ENCODE measurements at regions not wholly inside any gene's neighbourhood (a gene's known extent, or its start where the extent isn't known, plus 50 kb on each side); places are given as distances from the start of the nearest gene placed in this dataset.

DNA sequence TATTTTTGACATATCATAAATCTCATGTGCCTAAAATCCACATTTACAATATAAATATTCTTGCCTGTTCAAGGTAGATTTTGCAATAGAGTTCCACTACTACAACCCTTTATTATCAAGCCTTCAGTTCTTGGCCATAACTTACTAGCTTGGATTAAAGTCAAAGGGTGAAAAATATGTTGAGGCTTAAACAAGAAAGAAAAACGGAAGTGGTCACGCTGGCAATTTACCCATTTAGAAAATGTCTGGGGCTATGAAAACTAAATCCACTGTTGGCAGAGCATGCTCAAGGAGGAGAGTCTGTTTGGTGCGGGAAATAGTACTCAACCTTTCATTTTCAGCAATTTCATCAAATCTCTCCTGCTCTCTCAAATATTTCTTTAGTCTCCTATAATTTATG lies 209.8 kb upstream of the RHOBTB1 start:
- no peak for DNase-seq (ENCODE audit: low read depth in 2 of 3, low spot score in 1 of 3)

DNA sequence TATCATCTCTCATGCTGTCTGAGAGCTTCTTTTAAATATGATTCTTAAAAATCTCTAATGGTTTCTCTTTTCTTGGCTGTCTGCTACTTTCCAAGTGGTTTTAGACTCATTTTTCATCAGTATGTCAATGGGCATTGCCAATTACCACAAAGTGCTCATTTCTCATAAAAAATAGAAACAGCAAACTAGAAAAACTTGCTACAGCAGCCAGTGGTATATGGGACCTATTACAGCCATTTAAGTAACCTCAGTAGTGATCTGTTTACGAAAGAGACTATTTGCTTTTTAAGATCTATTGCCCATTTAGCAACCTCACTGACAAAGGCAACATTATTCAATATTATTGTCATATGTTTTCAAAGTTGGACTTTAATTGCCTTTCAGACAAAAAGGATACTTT lies 207.1 kb upstream of the RHOBTB1 start:
- no peak for DNase-seq (ENCODE audit: low read depth in 2 of 3, low spot score in 1 of 3)

DNA sequence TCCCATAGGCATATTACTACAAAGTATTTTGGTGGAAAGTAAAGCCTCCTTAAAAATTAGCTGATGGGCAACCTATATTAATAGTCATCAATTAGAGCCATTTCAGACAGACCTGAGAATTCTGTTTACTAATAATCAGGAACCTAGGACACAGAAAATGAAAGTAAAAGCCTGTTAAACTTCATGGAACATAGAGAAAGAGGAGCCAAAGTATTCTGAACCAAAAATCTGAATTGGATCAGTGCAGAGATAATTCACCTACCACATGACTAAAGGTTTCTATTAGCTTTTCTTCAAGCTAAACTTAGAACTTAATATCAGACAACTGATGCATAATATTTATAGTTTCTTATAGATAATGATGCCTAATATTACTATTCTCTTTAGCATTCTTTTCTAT lies 204.5 kb upstream of the RHOBTB1 start:
- no peak for DNase-seq (ENCODE audit: low read depth in 2 of 3, low spot score in 1 of 3)

DNA sequence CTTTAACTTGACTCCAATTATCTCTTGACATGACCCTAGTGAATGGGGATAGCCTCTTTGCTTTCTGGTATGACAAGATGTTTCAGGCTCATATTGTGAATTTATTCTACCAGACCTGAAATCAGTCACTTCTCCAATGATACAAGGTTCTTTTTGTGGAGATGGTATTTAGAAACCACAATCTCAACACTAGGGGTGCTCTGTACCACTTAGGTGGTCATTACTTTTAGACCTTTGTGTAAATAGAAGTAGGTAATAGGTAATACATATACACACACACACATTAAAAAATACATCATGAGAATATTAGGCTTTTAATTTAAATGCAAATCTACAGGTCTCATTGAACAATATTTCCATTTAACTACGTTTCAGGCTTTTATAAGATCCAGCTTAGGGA lies 199.0 kb upstream of the RHOBTB1 start:
- DNase-seq (ENCODE audit: low read depth in 2 of 3, low spot score in 1 of 3): no peak

GRCh38 chr10:61140765-61141392 lies 196.9 kb upstream of the RHOBTB1 start:
- peak in 1 of 3 donors; percentile 3 for DNase-seq (ENCODE audit: low read depth in 2 of 3, low spot score in 1 of 3)

- DNase-seq (ENCODE audit: low read depth in 2 of 3, low spot score in 1 of 3): no peak
Observed at GRCh38 chr10:61139592-61139953, 195.6 kb upstream of the RHOBTB1 start.

GRCh38 chr10:61138708-61139591 lies 195.0 kb upstream of the RHOBTB1 start:
- no peak for DNase-seq (ENCODE audit: low read depth in 2 of 3, low spot score in 1 of 3)

DNA sequence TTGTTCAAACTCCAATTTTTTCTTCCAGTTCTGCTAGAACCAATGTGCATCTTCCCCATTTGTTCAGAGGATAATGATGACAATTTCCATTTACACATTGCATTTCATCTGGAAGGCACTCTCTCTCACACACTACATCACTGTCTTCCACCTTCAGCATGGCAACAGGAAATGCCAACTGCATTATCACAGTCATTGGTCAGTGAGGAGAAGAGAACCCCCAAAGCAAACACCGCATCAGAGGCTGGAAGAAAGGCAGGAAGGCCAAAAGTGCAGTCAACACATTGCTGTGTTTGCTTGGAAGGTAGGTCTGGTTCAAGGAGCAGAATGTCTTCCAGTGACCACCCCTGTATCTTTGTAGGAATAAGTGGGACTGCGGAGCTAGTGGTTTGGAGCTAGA lies 192.2 kb upstream of the RHOBTB1 start:
- DNase-seq (ENCODE audit: low read depth in 2 of 3, low spot score in 1 of 3): no peak

DNA sequence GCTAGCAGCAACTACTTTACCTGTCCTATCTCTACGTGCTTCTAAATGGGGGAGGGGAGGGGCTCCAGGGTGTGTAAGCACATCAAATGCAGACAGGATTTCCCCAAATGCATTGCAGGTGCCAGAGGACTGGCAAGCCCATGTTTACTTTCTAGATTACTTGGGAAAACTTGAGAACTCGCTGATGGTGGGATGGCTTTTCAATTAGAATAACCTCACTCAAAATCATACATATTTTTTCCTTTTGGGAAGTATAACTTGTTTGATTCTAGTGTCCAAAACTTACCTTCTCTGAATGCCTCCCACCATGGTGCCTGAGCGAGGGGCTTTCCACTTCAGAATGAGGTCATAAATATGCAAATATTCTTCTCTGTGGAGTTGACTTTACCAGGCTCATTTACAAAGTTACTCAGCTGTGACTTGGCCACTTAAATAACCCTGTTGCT lies 191.3 kb upstream of the RHOBTB1 start:
- DNase-seq (ENCODE audit: low read depth in 2 of 3, low spot score in 1 of 3): no peak

DNA sequence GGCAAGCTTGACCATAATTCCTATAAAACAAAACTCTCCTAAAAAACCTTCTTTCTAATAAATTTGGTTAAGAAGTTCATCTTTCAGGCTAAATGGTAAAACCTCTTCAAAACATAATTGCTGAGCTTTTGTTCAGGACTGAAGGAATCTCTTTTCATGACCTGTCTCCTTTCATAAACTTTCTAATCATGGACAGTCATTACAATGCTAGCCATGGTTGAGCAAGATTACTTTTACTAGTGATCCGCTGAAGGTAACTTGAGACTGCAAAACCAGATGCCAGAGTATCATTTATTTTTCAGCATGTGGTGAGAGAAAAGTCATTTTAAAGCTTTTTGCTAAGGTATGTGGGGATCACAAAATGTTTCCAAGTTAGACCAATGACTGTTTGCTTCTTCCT lies 186.4 kb upstream of the RHOBTB1 start:
- no peak for DNase-seq (ENCODE audit: low read depth in 2 of 3, low spot score in 1 of 3)

- DNase-seq (ENCODE audit: low read depth in 2 of 3, low spot score in 1 of 3): no peak
Observed at GRCh38 chr10:61128196-61128595, 184.2 kb upstream of the RHOBTB1 start.

GRCh38 chr10:61125560-61126170 lies 181.7 kb upstream of the RHOBTB1 start:
- no peak for DNase-seq (ENCODE audit: low read depth in 2 of 3, low spot score in 1 of 3)

DNA sequence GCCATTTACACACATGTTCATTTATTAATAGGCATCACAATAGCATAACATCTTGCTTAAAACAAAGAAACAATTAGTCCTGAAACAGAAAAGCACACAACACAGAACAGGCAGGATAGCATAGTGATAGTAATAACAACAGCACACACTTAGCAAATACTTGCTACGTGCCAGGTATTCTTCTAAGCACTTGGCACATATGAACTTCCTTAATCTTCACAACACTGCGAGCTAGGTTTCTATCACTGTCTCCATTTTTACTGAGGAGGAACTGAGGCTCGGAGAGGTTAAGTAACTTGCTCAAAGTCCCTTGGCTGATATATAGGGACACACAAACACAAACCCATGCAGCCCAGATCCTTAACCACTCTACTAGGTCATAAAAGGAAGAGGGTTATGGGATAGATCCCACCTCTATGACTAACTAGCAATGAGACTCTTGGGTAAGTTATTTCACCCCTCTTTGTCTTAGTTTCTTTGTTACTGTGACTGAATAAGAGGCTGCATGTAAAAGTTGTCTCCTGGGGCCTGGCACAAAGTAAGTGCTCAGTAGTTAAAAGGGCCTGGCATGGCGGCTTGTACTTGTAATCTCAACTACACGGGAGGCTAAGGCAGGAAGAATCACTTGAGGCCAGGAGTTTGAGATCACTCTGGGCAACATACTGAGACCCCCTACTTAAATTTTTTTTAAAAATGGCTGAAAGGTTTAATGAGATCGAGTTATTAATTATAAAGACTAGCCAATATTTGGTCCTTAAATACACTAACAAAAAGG lies 181.0 kb upstream of the RHOBTB1 start:
- DNase-seq (ENCODE audit: low read depth in 2 of 3, low spot score in 1 of 3): no peak

DNA sequence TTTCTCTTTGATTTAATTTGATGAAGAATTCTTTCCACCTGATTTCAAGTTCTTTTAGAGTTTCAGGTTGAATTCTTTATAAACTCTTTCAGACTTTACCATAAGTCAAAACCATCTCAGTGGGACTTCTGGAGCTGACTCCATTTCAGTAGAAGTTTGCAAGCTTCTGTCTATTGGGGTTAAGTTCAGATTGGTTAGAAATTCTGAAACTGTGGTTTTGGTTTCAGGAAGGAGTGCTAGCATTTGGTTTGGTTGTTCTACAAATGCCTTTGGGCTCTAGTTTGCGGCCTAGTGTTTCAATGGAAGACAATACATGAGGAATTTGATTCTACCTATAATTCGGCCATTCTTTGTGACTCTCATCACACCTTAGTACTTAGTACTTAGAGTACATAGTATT lies 176.8 kb upstream of the RHOBTB1 start:
- no peak for DNase-seq (ENCODE audit: low read depth in 2 of 3, low spot score in 1 of 3)

DNA sequence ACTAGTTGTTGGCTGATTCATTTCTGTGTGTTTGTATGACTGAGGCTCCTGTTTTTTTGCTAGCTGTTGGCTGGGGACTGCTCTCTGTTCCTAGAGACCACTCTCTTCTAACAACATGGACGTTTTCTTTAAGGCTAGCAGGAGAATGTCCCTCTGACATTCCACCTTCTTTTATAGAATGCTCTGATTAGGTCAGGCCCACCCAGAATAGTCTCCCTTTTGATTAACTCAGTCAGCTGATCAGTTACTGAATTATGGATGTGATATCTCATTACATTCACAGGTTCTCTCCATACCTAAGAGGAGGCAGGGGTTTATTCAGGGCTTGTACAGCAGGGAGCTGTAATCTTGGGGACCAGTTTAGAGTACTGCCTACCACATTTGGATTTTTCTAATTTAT lies 175.6 kb upstream of the RHOBTB1 start:
- DNase-seq (ENCODE audit: low read depth in 2 of 3, low spot score in 1 of 3): no peak

GRCh38 chr10:61115897-61116296 lies 171.9 kb upstream of the RHOBTB1 start:
- DNase-seq (ENCODE audit: low read depth in 2 of 3, low spot score in 1 of 3): no peak

DNA sequence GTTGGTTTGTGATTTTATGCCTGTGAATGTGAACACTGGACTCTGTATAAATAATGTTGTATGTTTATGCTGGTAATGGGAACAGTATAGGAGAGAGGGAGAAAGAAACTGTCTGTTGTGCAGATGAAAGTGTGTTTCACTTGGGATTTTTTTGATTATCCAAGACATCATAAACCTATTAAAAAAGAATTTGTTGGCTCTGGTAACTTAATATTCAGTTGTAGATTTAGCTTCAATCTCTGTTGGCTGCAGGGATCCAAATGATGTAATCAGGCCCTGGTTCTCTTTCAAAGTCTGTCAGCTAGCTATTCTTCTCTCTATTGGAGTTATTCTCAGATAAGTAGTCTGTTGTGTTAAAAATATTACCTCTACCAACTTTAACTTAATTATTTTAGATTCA lies 168.8 kb upstream of the RHOBTB1 start:
- no peak for DNase-seq (ENCODE audit: low read depth in 2 of 3, low spot score in 1 of 3)

GRCh38 chr10:61110936-61111335 lies 167.0 kb upstream of the RHOBTB1 start:
- DNase-seq (ENCODE audit: low read depth in 2 of 3, low spot score in 1 of 3): no peak

- no peak for DNase-seq (ENCODE audit: low read depth in 2 of 3, low spot score in 1 of 3)
Observed at GRCh38 chr10:61110188-61110844, 166.3 kb upstream of the RHOBTB1 start.

- no peak for DNase-seq (ENCODE audit: low read depth in 2 of 3, low spot score in 1 of 3)
Observed at GRCh38 chr10:61108915-61109314, 164.9 kb upstream of the RHOBTB1 start.

DNA sequence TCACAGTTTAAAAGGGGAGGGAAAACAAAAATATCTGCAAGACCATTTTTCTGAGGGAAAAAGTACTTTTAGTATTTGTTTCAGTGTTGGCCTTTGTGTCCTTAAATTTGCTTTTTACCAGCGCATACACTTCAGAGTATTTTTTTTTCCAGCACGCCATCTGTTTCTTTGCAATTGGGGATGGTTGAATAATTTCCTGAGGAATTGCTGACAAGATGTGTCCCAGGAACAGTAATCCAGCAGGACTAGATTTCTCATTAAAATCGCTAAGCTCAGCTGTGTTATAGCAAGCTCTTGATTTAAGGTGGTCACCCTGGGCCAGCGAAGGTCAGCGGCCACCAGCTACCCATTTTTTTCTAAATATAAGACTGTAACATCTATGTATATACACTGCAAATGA lies 156.9 kb upstream of the RHOBTB1 start:
- no peak for DNase-seq (ENCODE audit: low read depth in 2 of 3, low spot score in 1 of 3)
